Pancreas (tissue), 10 donors: ENCODE measurements at regions not wholly inside any gene's neighbourhood (a gene's known extent, or its start where the extent isn't known, plus 50 kb on each side); places are given as distances from the start of the nearest gene placed in this dataset.

Source experiments
- ATAC-seq, 4 donors: fragments of 200-7000 bp; cut with Tn5 transposase; one replicate each; pipeline versions ENCODE4 v1.8.0 to v1.9.1; 2020; ENCODE audit warnings: mild to moderate bottlenecking in 4 of 4, moderate library complexity in 4 of 4
- DNase-seq, 6 donors: peaks; one replicate each; pipeline ENCODE4 v3.0.0-alpha.2; 2020
- FAIRE-seq: peaks from 2 replicates; lab custom pipeline; 2012; peaks lifted over from hg19 to GRCh38; lab: Jason Lieb, UNC
- H3K27ac ChIP-seq, 4 donors: fragments of 200-600 bp; sonication (generic); 1 replicate in 3 of 4; 2 replicates in 1 of 4; pipeline versions ENCODE4 v1.5.0 to v1.8.0; 2020
- H3K27me3 ChIP-seq, 4 donors: fragments of 200-600 bp; one replicate each; pipeline ENCODE4 v1.8.0; 2021
- H3K36me3 ChIP-seq, 3 donors: fragments of 200-600 bp; sonication (generic) in 1 of 3; one replicate each; pipeline versions ENCODE4 v1.5.0 to v1.8.0; 2020 to 2021
- H3K4me1 ChIP-seq, 3 donors: fragments of 200-600 bp; one replicate each; pipeline ENCODE4 v1.8.0; 2021
- H3K4me3 ChIP-seq, 4 donors: fragments of 200-600 bp; sonication (generic) in 2 of 4; one replicate each; pipeline versions ENCODE4 v1.5.0 to v1.8.0; 2020 to 2021
- H3K9me3 ChIP-seq, 4 donors: fragments of 200-600 bp; one replicate each; pipeline ENCODE4 v1.8.0; 2021
- WGBS, 2 donors: extraction: QIAGEN DNeasy Blood & Tissue Kit; methylation state at CpG; one replicate each; pipeline ENCODE4 v1.1.7; 2013; 5-methylcytosine and 5-hydroxymethylcytosine counted together
- intact Hi-C, 3 donors: fragments of 100-400 bp; cut with DNase I; formaldehyde crosslinking; loops; one replicate each; pipeline versions ENCODE4 v1.11.1 to v1.14.2; 2022
- TF ChIP-seq, protein P1 (sequence below), 4 donors: fragments of 200-600 bp; sonication (generic) in 3 of 4; IDR thresholded peaks; one replicate each; pipeline versions ENCODE4 v1.5.0 to v1.8.0; 2021; ENCODE audit warnings: antibody characterized with exemption in 4 of 4
- donor health status: healthy with polysubstance abuse.
- donor health status: DM: no; HTN: no; CAD: no; lungs with moderate emphysema.
- donor health status: DM: no; HTN: no; CAD: no.
- donor health status: control.
- donor health status: control.
- donor health status: Bipolar disorder and iron deficiency.
- donor health status: DM: yes; HTN: yes; CAD: no.
- donor health status: DM: no; HTN: no; CAD: no.
- donor health status: DM: no; HTN: no; CAD: no.
- donor health status: DM: yes; HTN: yes; CAD: no.

DNA sequence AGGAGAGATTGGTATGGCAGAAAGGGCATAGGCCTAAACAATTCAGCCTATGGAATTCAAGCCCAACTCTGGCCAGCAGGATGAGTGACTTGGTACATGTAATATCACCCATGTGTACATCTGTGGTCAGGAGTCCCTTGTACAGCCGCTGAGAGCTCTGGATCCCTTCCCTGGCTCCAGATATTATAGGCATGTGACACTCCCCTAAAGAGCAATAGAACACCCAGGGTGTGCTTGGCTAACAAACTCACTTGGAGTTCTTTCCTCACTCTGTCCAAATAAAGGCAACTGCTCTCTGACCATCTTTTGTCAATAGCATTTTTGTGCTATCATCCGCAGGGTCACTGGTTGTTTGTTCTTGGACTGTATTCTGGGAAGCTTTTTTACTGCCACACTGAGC is 197.4 kb upstream of the NCKAP5 start:
- Histone ChIP-seq H3K4me3 (no peak overlapping the region), H3K9me3 (no peaks in the 10 kb centered on the region), H3K27me3 (no peaks in the 10 kb centered on the region), H3K4me1 (no peaks in the 10 kb centered on the region), H3K36me3 (no peaks in the 10 kb centered on the region), H3K27ac (no peak overlapping the region)
- 36 to 44% methylated on average over 2 of the region's 2 CpGs for WGBS, 2 donors
- TF ChIP-seq, protein P1, sequence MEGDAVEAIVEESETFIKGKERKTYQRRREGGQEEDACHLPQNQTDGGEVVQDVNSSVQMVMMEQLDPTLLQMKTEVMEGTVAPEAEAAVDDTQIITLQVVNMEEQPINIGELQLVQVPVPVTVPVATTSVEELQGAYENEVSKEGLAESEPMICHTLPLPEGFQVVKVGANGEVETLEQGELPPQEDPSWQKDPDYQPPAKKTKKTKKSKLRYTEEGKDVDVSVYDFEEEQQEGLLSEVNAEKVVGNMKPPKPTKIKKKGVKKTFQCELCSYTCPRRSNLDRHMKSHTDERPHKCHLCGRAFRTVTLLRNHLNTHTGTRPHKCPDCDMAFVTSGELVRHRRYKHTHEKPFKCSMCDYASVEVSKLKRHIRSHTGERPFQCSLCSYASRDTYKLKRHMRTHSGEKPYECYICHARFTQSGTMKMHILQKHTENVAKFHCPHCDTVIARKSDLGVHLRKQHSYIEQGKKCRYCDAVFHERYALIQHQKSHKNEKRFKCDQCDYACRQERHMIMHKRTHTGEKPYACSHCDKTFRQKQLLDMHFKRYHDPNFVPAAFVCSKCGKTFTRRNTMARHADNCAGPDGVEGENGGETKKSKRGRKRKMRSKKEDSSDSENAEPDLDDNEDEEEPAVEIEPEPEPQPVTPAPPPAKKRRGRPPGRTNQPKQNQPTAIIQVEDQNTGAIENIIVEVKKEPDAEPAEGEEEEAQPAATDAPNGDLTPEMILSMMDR (IDR thresholded peaks at IDR 0.05), result no peak
- FAIRE-seq (no peak), ATAC-seq (peak in 2 of 4 donors; percentile 48), DNase-seq (no peak)
- intact Hi-C loops, result no loop called here

DNA sequence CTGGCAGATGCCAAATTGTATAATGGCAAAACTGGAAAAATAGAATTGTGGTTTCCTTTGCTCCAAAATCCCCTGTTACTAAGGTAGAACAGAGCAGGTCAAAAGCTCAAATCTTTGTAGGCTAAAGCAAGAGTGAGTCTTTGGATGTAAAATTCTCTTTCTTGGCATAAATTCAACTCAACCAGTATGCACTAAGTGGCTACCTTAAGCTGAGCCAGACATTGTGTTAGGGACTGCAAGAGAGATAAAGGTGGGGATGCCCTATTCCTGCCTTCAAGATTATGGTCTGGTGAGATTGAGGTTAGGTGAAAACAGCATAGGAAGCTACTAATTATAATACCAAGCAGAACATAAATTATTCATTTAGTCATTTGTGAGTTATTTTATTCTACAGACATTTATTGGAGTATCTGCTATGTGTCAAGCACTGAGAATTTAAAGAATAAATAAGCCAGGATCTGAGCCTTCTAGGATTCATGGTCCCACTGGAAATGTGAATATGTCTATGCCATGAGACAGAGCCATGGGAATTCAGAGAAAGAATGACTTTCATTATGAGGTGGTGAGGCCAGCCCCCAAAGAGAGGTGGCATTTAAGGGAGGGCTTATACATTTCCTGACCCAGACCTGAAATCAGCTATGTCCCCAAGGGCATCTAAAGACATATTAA is 198.0 kb upstream of the NCKAP5 start:
- no peak for FAIRE-seq
- Histone ChIP-seq H3K27ac (no peak overlapping the region), H3K9me3 (no peaks in the 10 kb centered on the region), H3K27me3 (no peaks in the 10 kb centered on the region), H3K4me3 (no peak overlapping the region), H3K36me3 (no peaks in the 10 kb centered on the region), H3K4me1 (no peaks in the 10 kb centered on the region)
- ATAC-seq, result no peak
- TF ChIP-seq, protein P1 (IDR thresholded peaks at IDR 0.05), result no peak
- intact Hi-C loops, result no loop called here
- DNase-seq, result no peak

DNA sequence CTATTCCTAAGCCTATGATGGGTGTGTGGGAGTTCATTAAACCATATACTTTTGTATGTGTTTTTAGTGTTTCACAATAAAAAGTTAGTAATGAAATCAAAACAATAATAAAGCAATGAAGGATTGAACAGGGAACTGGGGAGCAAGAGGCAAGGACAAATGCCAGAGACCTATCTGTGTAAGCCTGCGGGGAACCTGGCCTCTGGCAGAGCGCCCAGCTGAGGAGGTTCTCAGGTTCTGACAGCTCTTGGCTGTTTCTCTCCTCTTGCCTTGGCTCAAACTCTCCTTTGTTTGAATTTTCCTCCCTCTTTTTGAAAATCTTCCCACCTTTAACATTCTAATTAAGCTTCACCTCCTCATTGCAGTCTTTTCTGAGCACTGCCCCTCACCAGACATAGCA is 200.0 kb upstream of the NCKAP5 start:
- peak in 5 of 6 donors; percentile 20 to 70 (median 59) for DNase-seq
- H3K4me1 ChIP-seq, result no peaks in the 10 kb centered on the region
- H3K9me3 ChIP-seq, result no peaks in the 10 kb centered on the region
- ATAC-seq, result peak in 1 of 4 donors; percentile 59
- TF ChIP-seq, protein P1 (IDR thresholded peaks at IDR 0.05), result no peak
- no peak overlapping the region for H3K4me3 ChIP-seq
- WGBS, 2 donors, result 39 to 59% methylated on average over 2 of the region's 2 CpGs
- H3K27ac ChIP-seq, result no peak overlapping the region
- H3K36me3 ChIP-seq, result no peaks in the 10 kb centered on the region
- no peak for FAIRE-seq
- intact Hi-C loops, result no loop called here
- no peaks in the 10 kb centered on the region for H3K27me3 ChIP-seq

DNA sequence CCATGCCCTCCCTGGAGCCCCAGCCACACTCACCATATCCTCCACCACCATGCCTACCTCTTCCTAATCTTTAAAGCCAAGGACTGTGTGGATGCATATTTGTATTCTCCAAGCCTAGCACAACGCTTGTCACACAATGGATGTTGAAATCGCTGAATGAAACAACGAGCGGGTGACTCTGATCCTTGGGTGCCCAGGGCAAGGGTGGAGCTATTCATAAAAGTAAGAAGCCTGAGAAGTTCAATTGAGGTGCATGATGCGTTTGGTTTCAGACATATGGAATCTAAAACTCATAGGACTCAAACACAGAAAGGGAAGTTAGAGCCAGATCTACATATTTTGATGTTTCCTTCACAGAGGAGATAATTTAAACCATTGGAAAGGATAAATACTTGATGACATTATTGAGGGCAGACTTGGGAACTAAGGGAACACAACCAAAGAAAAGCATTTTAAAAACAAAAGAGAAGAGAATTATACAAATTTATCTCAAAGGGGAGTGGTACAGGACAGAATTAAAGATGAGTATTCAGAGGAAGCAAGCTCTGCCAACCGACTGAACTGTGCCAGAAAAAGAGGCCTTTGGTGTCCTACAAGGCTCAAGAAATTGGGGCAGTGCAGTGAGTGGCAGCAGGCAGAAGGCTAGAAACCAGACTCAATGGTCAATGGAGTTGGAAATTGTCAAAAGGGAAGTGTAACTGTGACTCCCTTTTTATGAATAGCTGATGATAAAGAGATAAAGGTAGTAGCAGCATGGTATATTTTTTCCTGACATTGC is 200.6 kb upstream of the NCKAP5 start:
- H3K27me3 ChIP-seq, result no peaks in the 10 kb centered on the region
- no peak for FAIRE-seq
- intact Hi-C loops, result no loop called here
- no peaks in the 10 kb centered on the region for H3K4me1 ChIP-seq
- 71 to 85% methylated on average over 6 of the region's 6 CpGs for WGBS, 2 donors
- DNase-seq, result no peak
- no peak overlapping the region for H3K27ac ChIP-seq
- no peaks in the 10 kb centered on the region for H3K9me3 ChIP-seq
- ATAC-seq, result no peak
- TF ChIP-seq, protein P1 (IDR thresholded peaks at IDR 0.05), result no peak
- no peaks in the 10 kb centered on the region for H3K36me3 ChIP-seq
- no peak overlapping the region for H3K4me3 ChIP-seq
